NCI-H1436 treated with DMSO at 0.1 percent for 48 hours (cell line): ENCODE measurements at regions not wholly inside any gene's neighbourhood (a gene's known extent, or its start where the extent isn't known, plus 50 kb on each side); places are given as distances from the start of the nearest gene placed in this dataset.

ENCODE experiments used
- DNase-seq: peaks from one replicate; lab custom pipeline; 2025; lab: John Stamatoyannopoulos, UW

DNA sequence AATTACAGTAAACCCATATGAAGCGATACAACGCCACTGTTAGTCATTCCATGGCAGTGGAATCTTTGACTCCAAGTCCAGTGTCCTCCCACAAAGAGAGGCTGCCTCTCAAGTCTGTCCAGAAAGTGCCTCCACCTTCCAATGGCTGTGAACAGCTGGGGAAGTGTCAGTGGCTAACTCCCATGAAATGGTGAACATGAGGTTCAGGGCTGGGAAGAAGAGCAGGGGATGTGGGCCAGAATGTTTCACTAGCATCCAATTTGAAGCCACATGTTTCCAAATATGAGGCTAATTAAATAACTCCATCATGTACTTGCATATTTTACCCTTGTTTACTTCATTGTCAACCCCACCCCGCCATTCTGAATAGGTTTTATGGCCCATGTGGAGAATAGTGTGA is 53.1 kb upstream of the CHST15 start:
- no peak for DNase-seq

DNA sequence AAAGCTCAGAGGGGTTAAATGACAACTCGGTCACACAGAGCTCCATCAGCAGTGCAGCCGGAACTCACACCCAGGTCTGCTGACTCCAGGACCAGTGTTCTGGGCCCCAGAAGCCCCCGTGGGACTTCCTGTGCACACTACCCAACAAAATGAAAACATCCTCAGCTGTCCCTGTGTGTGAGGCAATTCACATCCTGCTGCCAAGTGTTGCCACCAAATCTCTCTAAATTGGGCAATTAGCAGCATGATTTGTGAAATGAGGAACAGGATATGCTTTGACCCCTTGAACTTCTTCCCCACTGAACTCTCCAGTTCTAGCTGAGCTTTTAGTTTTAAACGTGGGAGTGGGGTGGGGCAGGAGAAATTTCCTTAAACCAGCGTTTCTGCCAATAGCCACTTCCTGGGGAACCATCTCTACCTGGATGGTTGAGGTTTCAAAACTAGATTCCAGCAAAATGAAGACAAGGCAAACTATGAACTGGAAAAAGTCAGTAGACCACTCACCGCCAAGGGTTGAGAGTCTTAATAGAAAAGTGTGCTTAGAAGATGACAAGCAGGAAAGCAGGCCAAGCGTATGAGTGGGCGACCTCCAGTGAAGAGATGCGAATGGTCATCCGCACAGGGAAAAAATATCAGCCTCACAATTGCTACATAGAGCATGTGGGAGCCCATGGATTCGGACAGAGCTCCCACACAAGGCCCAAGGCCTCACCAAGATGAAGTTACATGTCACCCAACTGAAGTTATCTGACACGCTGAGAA is 51.9 kb upstream of the CHST15 start:
- DNase-seq, result peak; percentile 59

DNA sequence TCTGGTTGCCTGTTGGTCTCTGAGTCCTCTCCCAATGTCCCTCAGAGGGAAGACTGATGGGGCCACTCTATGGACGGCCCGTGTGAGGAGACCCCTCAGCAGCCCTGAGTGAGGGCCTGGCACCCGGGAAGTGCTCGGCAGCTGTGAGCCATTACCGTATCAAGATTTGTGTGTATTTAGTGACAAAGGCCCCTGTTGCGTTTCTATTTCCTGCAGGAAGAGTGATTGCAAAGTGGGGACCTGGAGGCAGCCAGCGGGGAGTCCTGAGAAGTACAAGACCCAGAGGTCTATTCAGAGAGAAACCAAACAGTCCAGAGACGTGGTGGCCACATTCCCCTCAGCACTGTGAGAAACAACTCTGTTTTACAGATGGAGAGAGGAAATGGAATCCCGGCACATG is 51.1 kb upstream of the CHST15 start:
- no peak for DNase-seq

DNA sequence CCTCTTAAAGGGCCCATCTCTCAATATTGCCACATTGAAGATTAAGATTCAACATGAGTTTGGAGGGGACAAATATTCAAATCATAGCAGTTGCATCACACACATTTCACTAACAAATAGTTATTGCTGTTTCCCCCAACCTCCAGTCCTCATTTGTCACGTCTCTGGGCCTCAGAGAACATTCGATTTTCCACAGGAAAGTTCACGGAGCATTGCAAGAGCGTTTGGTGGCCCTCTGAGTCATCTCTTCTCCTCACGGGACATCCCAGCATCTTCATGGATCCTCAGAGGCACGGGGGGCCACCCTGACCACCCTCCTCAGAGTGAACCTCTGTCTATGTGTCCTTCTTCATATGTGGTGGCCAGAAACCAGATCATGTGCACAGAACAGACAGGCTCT is 50.3 kb upstream of the CHST15 start:
- no peak for DNase-seq
